CD8-positive, alpha-beta memory T cell (primary cell): ENCODE measurements at regions not wholly inside any gene's neighbourhood (a gene's known extent, or its start where the extent isn't known, plus 50 kb on each side); places are given as distances from the start of the nearest gene placed in this dataset.

Experiments used
- CTCF ChIA-PET: fragments of 350-600 bp; sonication (Branson Sonifier 250); formaldehyde crosslinking; loops from one replicate; lab custom pipeline; 2021; ENCODE audit warnings: antibody characterized with exemption; lab: Charles Lee
- POLR2A ChIA-PET: fragments of 350-600 bp; sonication (Branson Sonifier 250); formaldehyde crosslinking; loops from one replicate; lab custom pipeline; 2021; ENCODE audit warnings: antibody characterized with exemption; lab: Charles Lee
- DNase-seq, 5 donors: peaks; one replicate each; pipeline versions ENCODE4 v3.0.0 to v3.0.0-alpha.2; 2020 to 2022; ENCODE audit warnings: mixed read lengths in 1 of 5
- H3K27ac ChIP-seq: one replicate; pipeline ENCODE4 v1.7.0; 2013; ENCODE audit warnings: low read depth, mild to moderate bottlenecking, low read length, moderate library complexity
- H3K27me3 ChIP-seq: 2 replicates; pipeline ENCODE4 v1.7.0; 2013; ENCODE audit warnings: low read length, mild to moderate bottlenecking; ENCODE audit not compliant: insufficient read depth, poor library complexity, severe bottlenecking
- H3K36me3 ChIP-seq: 2 replicates; pipeline ENCODE4 v1.7.0; 2013; ENCODE audit warnings: mild to moderate bottlenecking, low read length, moderate library complexity; ENCODE audit not compliant: insufficient read depth
- H3K4me1 ChIP-seq: 2 replicates; pipeline ENCODE4 v1.7.0; 2013; ENCODE audit warnings: mild to moderate bottlenecking, low read length, moderate library complexity; ENCODE audit not compliant: insufficient read depth
- H3K4me3 ChIP-seq: 2 replicates; pipeline ENCODE4 v1.7.0; 2013; ENCODE audit warnings: mild to moderate bottlenecking, low read length
- H3K9me3 ChIP-seq: 2 replicates; pipeline ENCODE4 v1.7.0; 2013; ENCODE audit warnings: mild to moderate bottlenecking, low read length
- H3K27ac Mint-ChIP-seq, 8 donors: one replicate each; pipeline ENCODE4 v1.8.0; 2020 to 2021; ENCODE audit warnings: mixed read lengths in 8 of 8, mild to moderate bottlenecking in 6 of 8, inconsistent platforms in 3 of 8, moderate library complexity in 3 of 8
- H3K27me3 Mint-ChIP-seq, 2 donors: one replicate each; pipeline ENCODE4 v1.8.0; 2020 to 2021; ENCODE audit warnings: mixed read lengths in 2 of 2, mild to moderate bottlenecking in 1 of 2, moderate library complexity in 1 of 2
- H3K36me3 Mint-ChIP-seq, 3 donors: one replicate each; pipeline ENCODE4 v1.8.0; 2020 to 2021; ENCODE audit warnings: mixed read lengths in 3 of 3, inconsistent platforms in 1 of 3, mild to moderate bottlenecking in 1 of 3
- H3K4me1 Mint-ChIP-seq, 3 donors: one replicate each; pipeline ENCODE4 v1.8.0; 2020 to 2021; ENCODE audit warnings: mixed read lengths in 3 of 3, inconsistent platforms in 1 of 3, mild to moderate bottlenecking in 1 of 3
- H3K4me3 Mint-ChIP-seq, 7 donors: one replicate each; pipeline ENCODE4 v1.8.0; 2020 to 2021; ENCODE audit warnings: mixed read lengths in 7 of 7, mild to moderate bottlenecking in 6 of 7, moderate library complexity in 4 of 7, inconsistent platforms in 2 of 7
- H3K9me3 Mint-ChIP-seq, 5 donors: one replicate each; pipeline ENCODE4 v1.8.0; 2020 to 2022; ENCODE audit warnings: mixed read lengths in 5 of 5, mild to moderate bottlenecking in 3 of 5, moderate library complexity in 2 of 5, inconsistent platforms in 1 of 5

GRCh38 chr10:47059606-47060311 lies 148.5 kb downstream of the PTPN20 start:
- Histone ChIP-seq H3K4me3 (no peak overlapping the region), H3K36me3 (no peaks in the 10 kb centered on the region), H3K27me3 (no peaks in the 10 kb centered on the region), H3K4me1 (no peaks in the 10 kb centered on the region), H3K9me3 (no peaks in the 10 kb centered on the region), H3K27ac (no peak overlapping the region)
- Mint-ChIP-seq H3K9me3 (no peaks in the 10 kb centered on the region), H3K4me3 (no peak overlapping the region), H3K27me3 (peaks cover 0 to 1% of the 10 kb centered on the region in 2 donors), H3K36me3 (no peaks in the 10 kb centered on the region), H3K4me1 (peaks cover 0 to 5% (median 0%) of the 10 kb centered on the region in 3 donors), H3K27ac (no peak overlapping the region)
- CTCF ChIA-PET, result interaction anchor here (1.0 to 1.3 kb wide), 2 partner anchors 12 to 47 kb away, joined by 3 to 4 read pairs; no protein-coding TSS in a partner anchor
- no peak for DNase-seq
- POLR2A ChIA-PET, result no interaction called here

GRCh38 chr10:47060356-47060755 lies 149.1 kb downstream of the PTPN20 start:
- H3K27me3 Mint-ChIP-seq, result no peaks in the 10 kb centered on the region
- no peak overlapping the region for H3K27ac ChIP-seq

GRCh38 chr10:47060993-47061500 lies 149.8 kb downstream of the PTPN20 start:
- Histone ChIP-seq H3K36me3 (no peaks in the 10 kb centered on the region), H3K27ac (no peak overlapping the region), H3K4me3 (no peak overlapping the region), H3K4me1 (no peaks in the 10 kb centered on the region), H3K9me3 (no peaks in the 10 kb centered on the region), H3K27me3 (no peaks in the 10 kb centered on the region)
- POLR2A ChIA-PET, result no interaction called here
- Mint-ChIP-seq H3K36me3 (no peaks in the 10 kb centered on the region), H3K9me3 (no peaks in the 10 kb centered on the region), H3K27ac (no peak overlapping the region), H3K4me3 (no peak overlapping the region), H3K4me1 (peaks cover 0 to 5% (median 0%) of the 10 kb centered on the region in 3 donors), H3K27me3 (peaks cover 0 to 2% of the 10 kb centered on the region in 2 donors)
- CTCF ChIA-PET, result interaction anchor here (1.0 kb wide), 1 partner anchor 251 kb away, joined by 5 read pairs; no protein-coding TSS in a partner anchor
- no peak for DNase-seq

More at GRCh38 chr10:47060356-47060755, 149.1 kb downstream of the PTPN20 start:
- CTCF ChIA-PET, result interaction anchor here (1.0 to 1.3 kb wide), 2 partner anchors 46 to 251 kb away, joined by 3 to 5 read pairs; no protein-coding TSS in a partner anchor
- H3K9me3 Mint-ChIP-seq, result no peaks in the 10 kb centered on the region
- H3K36me3 ChIP-seq, result no peaks in the 10 kb centered on the region
- H3K36me3 Mint-ChIP-seq, result no peaks in the 10 kb centered on the region
- peaks cover 0 to 5% (median 0%) of the 10 kb centered on the region in 3 donors for H3K4me1 Mint-ChIP-seq
- no peak overlapping the region for H3K4me3 Mint-ChIP-seq
- no peak overlapping the region for H3K27ac Mint-ChIP-seq
- no peak for DNase-seq
- H3K4me3 ChIP-seq, result no peak overlapping the region
- no peaks in the 10 kb centered on the region for H3K4me1 ChIP-seq
- H3K27me3 ChIP-seq, result no peaks in the 10 kb centered on the region
- POLR2A ChIA-PET, result no interaction called here
- H3K9me3 ChIP-seq, result no peaks in the 10 kb centered on the region

- H3K36me3 ChIP-seq, result no peaks in the 10 kb centered on the region
- DNase-seq, result no peak
- Mint-ChIP-seq H3K27ac (no peak overlapping the region), H3K4me3 (no peak overlapping the region), H3K9me3 (no peaks in the 10 kb centered on the region), H3K4me1 (no peaks in the 10 kb centered on the region), H3K36me3 (no peaks in the 10 kb centered on the region), H3K27me3 (peaks cover 0 to 3% of the 10 kb centered on the region in 2 donors)
- H3K27me3 ChIP-seq, result no peaks in the 10 kb centered on the region
- CTCF ChIA-PET, result no interaction called here
- H3K4me1 ChIP-seq, result no peaks in the 10 kb centered on the region
- H3K9me3 ChIP-seq, result no peaks in the 10 kb centered on the region
- POLR2A ChIA-PET, result no interaction called here
- H3K27ac ChIP-seq, result no peak overlapping the region
- H3K4me3 ChIP-seq, result no peak overlapping the region
Observed at GRCh38 chr10:47061776-47062175, 150.5 kb downstream of the PTPN20 start.

DNA sequence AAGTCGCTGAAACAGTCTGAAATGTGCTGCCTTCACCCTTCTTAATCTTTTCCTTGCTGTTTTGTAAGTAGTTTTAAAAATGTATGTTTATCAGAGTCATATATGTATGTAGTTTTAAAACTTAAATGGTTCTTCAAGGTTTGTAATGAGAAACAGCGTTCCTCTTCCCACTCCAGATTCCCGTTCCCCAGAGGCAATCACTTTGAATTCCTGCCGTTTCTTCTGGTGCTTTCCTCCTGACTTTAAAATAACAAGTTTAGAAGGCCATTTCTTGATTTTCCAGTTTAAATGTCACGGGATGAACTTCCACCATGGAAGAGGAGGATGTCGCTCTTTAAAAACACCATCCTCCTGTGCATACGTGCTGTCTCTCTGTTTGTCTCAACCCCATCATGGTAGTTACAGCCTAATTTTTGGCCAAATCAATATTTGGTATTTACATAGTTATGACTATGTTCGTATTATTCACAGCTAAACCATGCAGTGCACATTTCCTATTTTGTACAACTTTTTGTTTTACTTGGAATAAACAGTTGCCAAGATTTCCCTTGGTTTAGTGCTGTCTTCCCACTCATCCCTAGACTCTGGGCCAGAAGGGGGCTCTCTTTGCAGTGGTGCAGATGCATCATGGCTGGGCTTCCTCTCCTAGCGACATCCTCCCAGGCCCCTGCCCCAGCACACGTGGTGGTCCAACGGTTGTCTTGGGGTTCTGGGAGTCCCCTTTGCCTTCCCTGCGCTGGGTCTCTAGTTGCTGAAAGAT lies 151.4 kb downstream of the PTPN20 start:
- no peaks in the 10 kb centered on the region for H3K36me3 Mint-ChIP-seq
- Histone ChIP-seq H3K9me3 (no peaks in the 10 kb centered on the region), H3K27me3 (no peaks in the 10 kb centered on the region), H3K4me1 (no peaks in the 10 kb centered on the region), H3K4me3 (no peak overlapping the region), H3K27ac (no peak overlapping the region), H3K36me3 (no peaks in the 10 kb centered on the region)
- no peaks in the 10 kb centered on the region for H3K4me1 Mint-ChIP-seq
- no peak overlapping the region for H3K27ac Mint-ChIP-seq
- POLR2A ChIA-PET, result no interaction called here
- H3K9me3 Mint-ChIP-seq, result no peaks in the 10 kb centered on the region
- DNase-seq, result no peak
- no peak overlapping the region for H3K4me3 Mint-ChIP-seq
- CTCF ChIA-PET, result no interaction called here
- peaks cover 0 to 3% of the 10 kb centered on the region in 2 donors for H3K27me3 Mint-ChIP-seq

- CTCF ChIA-PET, result interaction anchor here (1.5 kb wide), 1 partner anchor 248 kb away, joined by 4 read pairs; no protein-coding TSS in a partner anchor
- DNase-seq, result no peak
- Mint-ChIP-seq H3K4me1 (peaks cover 0 to 5% (median 0%) of the 10 kb centered on the region in 3 donors), H3K4me3 (no peak overlapping the region), H3K27me3 (peaks cover 0 to 3% of the 10 kb centered on the region in 2 donors), H3K36me3 (no peaks in the 10 kb centered on the region), H3K9me3 (no peaks in the 10 kb centered on the region), H3K27ac (no peak overlapping the region)
- Histone ChIP-seq H3K4me3 (no peak overlapping the region), H3K27me3 (no peaks in the 10 kb centered on the region), H3K9me3 (no peaks in the 10 kb centered on the region), H3K27ac (no peak overlapping the region), H3K36me3 (no peaks in the 10 kb centered on the region), H3K4me1 (no peaks in the 10 kb centered on the region)
- POLR2A ChIA-PET, result interaction anchor here (0.7 kb wide), 1 partner anchor 1468 kb away, joined by 3 read pairs; no protein-coding TSS in a partner anchor
Observed at GRCh38 chr10:47063858-47064257, 152.6 kb downstream of the PTPN20 start.

DNA sequence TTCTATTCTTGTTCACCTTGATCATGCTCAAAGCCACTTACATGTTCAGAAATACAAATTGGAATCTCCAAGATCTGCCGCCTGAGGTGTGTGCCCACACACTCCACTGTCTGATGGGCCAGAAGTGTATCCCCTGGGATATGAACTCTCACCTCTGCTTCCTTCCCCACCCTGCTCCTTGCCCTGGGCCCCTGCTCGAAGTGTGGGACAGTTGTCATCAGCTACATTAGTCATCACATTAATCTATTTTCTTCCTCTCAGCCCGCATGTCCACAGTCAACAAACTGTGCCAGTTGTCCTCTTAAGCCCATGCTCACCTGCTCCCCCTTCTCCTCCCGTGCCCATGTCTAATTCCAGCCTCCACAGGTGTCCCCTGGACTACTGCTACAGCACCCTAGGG lies 154.7 kb downstream of the PTPN20 start:
- Histone ChIP-seq H3K9me3 (no peaks in the 10 kb centered on the region), H3K4me3 (no peak overlapping the region), H3K4me1 (no peaks in the 10 kb centered on the region), H3K27me3 (no peaks in the 10 kb centered on the region), H3K36me3 (no peaks in the 10 kb centered on the region), H3K27ac (no peak overlapping the region)
- CTCF ChIA-PET, result interaction anchor here (1.5 kb wide), 1 partner anchor 10 kb away, joined by 3 read pairs; no protein-coding TSS in a partner anchor
- no peaks in the 10 kb centered on the region for H3K9me3 Mint-ChIP-seq
- no peaks in the 10 kb centered on the region for H3K36me3 Mint-ChIP-seq
- no peak for DNase-seq
- no peak overlapping the region for H3K27ac Mint-ChIP-seq
- POLR2A ChIA-PET, result no interaction called here
- peaks cover 0 to 3% of the 10 kb centered on the region in 2 donors for H3K27me3 Mint-ChIP-seq
- peaks cover 0 to 5% (median 0%) of the 10 kb centered on the region in 3 donors for H3K4me1 Mint-ChIP-seq
- H3K4me3 Mint-ChIP-seq, result no peak overlapping the region
